GM21423 (cell line): ENCODE measurements at regions not wholly inside any gene's neighbourhood (a gene's known extent, or its start where the extent isn't known, plus 50 kb on each side); places are given as distances from the start of the nearest gene placed in this dataset.

Experiments
- ATAC-seq: cut with Tn5 transposase; IDR thresholded peaks from one replicate; pipeline ENCODE4 v1.9.1; 2021; ENCODE audit warnings: mild to moderate bottlenecking, moderate library complexity; ENCODE audit not compliant: unreplicated experiment

DNA sequence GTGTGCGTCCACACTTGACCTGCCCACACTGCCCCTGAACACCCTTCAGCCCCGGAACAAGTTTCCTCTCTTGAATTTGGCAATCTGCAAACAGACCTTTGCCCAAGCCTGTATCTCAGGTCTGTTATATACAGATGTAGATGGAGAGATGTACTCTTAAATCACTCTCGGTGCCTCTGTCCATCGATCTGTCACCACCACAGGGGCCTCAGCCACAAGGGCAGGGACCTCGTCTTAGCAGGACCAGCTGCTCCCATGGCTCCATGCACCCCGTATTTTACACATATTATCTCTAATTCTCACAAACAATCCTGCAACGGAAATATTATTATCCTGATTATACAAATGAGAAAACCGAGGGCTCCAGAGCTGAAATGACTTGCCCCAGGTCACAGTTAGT, 313.4 kb downstream of the BCL11B start:
- no peak for ATAC-seq

DNA sequence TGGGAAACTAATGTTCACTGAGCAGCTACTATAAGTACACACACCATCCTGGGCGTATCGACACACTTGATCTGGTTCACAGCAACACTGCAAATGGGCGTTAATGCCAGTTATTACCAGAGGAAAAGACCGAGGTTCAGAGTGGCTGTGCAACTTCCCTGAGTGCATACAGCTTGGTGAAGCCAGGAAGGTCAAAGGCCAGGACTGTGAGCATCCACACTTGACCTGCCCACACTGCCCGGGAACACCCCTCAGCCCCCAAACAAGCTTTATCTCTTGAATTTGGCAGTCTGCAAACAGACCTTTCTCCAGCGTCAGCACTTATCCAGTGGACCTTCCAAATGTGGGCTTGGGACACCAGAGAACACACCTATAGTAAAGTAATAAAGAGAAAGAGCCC, 312.6 kb downstream of the BCL11B start:
- no peak for ATAC-seq

DNA sequence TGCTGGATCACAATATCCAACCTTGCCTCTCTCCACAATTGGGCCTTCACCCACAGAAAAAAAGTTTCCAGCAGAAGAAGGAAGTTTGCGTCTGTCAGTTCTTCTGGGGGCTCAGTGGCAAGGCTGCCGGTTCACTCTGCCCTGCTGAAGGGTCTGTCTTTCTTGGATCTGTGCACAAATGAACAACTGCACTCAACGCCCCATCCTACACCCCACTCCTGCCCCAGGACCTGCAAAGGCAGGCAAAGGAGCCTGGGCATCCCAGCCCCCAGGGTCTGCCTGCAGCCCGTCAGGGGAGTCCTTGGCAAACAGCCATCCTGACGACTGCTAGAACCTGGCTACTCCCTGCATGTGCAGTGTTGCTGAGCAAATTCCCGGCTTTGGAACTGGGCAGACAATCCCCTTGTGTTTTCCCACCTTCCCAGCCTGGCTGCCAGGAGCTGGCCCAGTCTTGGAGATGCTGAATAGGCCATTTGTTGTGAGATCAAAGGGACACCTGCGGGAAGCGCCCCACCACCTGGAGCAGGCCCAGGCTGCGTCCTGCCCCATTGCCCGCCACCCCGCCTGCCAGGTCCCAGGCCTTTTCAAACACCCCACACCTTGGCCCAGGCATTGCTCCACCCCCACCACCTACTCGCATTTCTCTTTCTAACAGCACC, 311.9 kb downstream of the BCL11B start:
- no peak for ATAC-seq

DNA sequence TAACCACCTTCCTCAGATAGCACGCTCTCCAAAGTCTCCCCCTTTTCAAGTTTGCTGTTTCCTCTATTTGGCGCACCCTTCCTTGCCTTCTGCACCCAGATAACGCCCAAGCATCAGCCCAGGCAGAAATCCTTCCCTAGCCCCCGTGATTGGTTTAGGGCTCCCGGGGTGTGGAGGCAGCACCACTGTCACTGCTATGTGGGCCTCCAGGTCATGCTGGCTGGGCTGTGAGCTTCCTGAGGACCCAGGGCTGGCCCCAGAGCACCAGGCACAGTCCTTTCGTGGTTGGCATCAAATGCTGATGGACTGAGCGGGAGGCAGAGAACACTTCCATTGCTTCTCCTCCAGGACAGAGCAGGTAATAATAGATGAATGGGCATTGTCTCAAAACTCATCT, 311.4 kb downstream of the BCL11B start:
- ATAC-seq: no peak

DNA sequence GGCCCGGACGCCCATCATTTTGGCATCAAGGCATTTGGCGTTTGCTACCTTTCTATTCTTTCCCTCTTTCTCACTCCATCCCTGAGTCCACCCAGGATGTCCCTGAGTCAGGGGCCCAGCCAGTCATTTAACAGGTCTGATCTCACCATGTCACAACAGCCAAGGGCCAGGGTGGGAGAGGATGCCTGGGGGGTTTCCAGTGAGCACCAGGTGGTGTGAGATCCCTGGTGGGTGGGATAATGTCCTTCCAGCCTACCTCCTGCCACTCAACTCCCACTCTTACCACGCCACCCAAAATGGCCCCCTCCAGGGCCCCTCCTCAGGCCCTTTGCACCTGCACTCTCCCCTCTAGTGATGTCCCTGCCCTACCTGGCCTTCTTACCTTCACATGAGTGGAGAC, 310.8 kb downstream of the BCL11B start:
- ATAC-seq: no peak

DNA sequence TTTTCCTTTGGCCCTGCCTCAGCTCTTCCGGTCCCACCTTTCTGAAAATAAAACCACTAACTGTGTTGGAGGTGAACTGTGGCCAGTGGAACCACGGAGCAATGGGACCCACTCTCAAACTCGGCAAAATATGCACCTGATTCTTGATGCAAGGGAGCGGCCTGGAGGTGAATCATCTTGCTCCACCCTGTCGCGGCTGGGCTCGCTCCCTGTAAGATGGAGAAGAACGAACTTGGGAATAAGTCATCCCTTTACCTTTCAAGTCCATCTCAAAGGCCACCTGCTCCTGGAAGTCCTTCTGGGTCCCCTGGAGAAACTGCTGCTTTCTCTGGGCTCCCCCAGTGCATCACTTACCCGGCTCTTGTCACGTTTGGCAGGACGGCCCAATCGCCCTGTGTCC, 309.9 kb downstream of the BCL11B start:
- no peak for ATAC-seq

DNA sequence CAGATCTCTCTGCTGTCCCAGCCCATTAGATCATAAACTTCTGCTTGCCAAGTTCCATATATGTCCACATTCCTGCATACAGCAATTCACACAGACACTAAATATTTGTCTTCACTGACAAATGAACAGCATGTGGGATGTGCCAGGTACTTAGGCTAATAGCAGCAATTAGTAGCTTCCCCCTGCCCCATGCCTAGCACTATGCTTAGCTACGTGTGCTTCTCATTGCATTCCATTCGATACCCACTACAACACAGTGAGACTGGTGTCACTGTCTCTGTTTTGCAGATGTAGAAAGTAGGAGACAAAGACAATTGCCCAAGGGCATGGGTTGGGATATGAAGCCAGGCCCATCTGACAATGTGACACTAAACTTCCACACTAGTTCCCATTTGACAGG, 308.4 kb downstream of the BCL11B start:
- ATAC-seq: no peak

DNA sequence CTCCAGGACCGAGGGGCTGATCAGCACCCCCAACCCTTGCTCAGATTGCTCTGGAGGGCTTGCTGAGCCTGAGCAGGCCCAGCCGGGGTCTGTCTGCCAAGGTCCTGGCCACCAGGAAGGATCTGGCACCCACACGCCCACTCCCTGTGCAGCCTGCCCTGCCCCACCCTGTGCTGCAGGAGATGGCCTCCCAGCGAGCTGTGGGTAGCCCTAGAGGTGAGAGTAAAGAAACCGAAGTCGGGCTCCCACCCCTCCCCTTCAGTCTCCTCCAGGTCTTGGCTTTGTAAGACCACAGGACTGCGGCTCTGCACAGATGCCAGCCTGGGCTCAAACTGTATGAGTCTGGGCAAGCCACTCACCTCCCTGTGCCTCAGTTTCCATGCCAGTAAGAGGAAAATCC, 307.8 kb downstream of the BCL11B start:
- ATAC-seq: no peak

DNA sequence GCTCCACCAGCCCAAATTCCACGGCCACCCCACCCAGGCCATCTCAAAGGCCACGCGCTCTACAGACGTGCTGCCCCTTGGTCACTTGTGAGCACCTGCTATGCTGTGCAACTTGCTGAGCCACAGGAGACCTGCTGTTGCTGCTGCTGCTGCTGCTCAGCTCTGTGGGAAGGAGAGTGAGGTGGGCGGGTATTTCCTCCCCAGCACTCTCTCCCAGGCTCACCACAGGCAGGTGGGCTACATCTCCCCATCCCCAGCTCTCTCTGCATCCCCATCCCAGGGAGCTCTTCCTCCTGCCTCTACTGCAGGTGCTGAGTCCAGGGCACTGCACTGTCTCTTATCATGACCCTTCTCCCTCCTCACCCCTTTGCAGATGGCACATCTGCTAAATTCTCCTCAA, 306.9 kb downstream of the BCL11B start:
- no peak for ATAC-seq

DNA sequence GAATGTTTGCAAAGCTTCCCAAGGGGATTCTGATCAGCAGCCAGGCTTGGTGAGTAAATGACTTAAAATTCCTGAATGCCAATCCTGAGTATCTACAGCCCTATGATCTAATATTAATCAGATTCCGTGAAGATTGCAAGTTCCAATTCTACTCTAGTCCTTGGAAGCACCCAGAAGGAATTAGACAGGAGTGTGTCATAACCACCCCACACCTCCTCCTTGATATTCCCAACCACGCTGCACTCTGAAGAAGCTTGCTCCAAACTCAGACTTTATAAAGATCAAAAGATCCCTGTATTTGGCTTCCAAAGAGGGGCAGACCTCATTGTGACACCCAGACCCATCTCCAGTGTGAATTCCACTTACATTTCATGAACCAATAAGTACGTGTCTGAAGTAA, 306.0 kb downstream of the BCL11B start:
- no peak for ATAC-seq

DNA sequence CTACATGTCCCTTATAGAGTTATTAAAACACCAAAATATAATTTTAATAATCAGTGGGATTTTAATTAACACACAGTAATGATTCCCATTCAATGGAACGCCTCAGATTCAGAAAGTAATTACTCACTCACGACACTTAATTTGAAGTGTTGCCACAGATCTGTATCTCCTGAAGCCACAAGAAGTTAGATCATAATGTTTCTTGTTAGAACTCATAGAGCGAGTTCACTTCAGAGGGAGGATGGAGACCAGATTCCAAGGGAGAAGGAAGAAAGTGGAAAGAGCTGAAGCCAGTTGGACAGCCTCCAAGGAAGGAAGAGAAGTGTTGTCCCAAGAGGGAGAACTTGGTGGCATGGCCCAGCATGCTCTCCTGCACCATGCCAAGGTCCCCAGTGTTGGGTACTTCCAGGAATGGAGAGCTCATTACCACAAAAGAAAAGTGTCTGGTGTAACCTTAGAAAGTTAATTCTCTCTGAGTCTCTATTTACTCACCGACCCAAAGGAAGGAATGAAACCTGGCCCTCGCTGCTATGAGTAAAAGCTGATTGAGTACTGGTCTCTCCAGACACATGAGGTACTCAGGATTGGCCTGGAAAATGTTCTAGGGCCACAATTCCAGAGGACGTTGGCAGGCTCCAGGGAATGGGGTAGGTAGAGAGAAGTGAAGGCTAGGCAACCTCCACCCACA, 305.4 kb downstream of the BCL11B start:
- no peak for ATAC-seq

DNA sequence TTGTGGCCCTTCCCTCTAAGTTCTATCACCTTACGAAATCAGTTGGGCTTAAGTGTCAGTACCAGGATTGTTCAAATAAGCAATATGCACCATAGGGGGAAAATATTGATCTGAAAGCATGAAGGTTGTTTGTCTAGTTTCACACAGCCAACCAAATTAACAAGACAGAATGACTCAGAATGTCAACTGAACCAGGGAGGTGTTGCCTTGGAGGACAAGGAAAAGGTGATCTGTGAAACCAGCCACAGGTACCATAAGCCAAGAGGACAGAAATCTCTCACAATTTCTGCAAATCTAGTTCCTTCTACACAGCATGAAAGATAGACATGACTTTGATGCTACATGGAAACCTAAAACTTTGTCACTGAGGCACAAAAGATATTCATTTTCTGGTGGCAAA, 297.9 kb downstream of the BCL11B start:
- ATAC-seq: no peak

DNA sequence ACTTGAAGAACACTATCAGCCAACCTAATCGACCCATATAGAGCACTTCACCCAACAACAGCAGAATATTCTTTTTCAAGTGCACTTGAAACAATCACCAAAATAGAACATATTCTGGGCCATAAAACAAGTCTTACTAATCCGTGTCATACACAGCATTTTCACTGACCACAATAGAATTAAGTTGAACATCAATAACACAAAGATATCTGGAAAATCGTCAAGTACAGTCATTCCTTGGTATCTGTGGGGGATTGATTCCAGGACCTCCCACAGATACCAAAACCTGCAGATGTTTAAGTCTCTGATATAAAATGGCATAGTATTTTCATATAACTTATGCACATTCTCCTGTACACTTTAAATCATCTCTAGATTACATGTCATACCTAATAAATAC, 295.7 kb downstream of the BCL11B start:
- no peak for ATAC-seq

DNA sequence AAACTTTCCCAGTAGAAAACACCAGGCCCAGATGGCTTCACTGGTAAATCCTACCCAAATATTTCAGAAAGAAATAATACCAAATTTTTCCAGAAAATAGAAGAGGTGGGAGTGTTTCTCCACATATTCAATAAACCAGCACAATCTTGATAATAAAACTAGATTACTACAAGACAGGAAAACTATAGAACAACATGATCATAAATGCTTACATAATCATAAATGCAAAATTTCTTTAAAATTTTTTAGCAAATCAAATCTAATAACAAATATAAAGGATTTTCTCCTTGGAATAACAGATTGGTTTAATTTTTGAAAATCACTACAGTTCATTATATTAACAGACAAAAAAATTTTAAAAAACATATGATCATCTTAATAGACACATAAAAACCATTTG, 294.5 kb downstream of the BCL11B start:
- no peak for ATAC-seq

DNA sequence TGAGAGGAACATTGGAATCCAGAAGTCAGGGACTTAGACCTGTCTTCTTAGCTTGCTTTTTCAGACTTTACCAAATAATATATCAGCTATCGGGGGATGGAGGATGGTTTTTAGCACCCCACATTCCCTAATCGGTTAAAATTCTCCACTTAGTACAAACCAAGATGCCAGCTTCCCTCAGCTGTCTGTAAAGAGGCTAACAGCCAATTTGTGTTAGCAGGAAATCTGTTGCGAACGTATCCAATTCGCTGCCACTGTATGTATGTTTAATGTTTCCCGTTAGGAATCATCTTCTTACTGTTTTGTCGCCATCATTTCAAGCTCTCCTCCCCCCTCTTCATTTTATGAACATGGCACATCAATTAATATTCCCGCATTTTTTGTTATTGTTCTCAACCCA, 289.0 kb downstream of the BCL11B start:
- no peak for ATAC-seq

DNA sequence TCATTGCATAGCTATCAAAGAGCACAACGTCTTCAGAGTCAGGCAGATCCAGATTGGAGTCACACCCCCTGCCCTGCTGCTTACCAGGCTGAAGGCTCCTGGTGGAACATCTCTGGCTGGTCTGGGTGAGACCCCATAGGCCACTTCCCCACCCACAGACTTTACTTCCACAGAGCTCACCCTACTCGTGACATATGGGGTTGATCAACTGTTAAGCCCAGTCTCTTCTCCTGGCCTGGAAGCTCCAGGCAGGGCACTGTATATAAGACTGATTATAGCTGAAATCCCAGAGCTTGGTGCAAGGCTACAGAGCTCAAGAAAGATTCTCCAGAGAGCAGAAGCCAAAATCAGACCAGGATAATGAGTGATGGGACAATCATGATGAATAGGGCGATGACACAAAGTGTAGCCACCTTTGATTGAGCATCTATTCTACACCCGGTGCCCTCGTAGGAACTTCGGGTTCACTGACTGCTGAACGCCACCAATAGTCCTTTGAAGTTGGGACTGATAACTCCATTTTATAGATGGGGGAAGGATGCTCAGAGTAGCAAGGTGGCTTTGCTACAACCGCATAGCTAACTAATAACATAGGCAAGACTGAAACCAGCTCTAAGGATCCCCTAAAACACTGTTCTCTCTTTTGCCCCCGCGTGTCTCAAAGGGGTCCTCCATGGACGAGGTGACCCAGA, 287.8 kb downstream of the BCL11B start:
- ATAC-seq: no peak

DNA sequence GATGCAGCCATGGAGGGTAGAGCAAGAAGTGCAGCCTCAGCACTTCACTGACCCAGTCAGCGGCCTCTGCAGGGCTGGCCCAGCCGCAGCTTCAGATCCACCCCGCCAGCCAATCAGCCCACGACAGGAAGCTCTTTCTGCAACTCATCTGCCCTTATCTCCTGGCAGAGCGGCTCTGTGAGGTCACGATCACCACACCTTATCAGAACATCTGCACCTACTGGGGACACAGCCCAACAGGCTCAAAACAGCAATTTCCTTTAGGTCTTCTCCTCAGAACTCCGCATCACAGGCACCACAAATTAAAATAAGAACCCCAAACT, 287.3 kb downstream of the BCL11B start:
- ATAC-seq: no peak

DNA sequence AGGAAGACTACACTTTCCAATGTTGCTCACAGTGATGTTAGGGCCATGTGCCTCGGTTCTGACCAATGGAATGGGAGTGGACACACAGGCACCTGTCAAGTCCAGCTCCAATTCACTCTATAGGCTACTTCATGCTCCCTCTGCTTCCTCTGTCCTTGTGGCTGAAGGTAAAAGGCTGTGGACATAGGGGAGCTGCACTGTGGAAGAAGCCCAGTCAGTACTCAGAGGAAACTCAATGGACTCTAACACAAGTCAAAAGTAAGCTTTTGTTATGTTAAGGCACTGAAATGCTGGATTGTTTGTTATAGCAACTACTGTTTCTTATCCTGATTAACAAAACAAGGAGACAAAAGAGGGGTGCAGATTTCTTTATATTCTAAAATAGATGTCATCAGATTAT, 278.2 kb downstream of the BCL11B start:
- ATAC-seq: no peak

DNA sequence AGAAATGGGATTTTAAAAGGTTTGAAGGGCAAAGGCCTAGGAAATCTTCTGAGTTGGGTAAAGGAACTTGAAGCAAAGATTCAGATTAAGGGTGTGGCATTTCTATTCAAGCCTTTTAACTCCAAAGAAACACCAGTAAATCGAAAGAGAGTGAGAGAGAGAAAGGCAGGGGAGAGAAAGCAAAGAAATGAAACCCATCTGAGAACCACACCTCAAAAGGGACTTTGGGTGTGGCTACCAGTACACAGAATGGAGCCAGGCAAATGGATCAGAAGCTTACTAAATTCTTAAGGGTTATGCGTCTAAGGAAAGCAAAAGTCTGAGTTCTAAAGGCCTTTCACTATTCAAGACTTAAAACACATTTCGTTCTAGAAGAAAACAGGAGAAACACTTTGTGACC, 277.4 kb downstream of the BCL11B start:
- no peak for ATAC-seq

DNA sequence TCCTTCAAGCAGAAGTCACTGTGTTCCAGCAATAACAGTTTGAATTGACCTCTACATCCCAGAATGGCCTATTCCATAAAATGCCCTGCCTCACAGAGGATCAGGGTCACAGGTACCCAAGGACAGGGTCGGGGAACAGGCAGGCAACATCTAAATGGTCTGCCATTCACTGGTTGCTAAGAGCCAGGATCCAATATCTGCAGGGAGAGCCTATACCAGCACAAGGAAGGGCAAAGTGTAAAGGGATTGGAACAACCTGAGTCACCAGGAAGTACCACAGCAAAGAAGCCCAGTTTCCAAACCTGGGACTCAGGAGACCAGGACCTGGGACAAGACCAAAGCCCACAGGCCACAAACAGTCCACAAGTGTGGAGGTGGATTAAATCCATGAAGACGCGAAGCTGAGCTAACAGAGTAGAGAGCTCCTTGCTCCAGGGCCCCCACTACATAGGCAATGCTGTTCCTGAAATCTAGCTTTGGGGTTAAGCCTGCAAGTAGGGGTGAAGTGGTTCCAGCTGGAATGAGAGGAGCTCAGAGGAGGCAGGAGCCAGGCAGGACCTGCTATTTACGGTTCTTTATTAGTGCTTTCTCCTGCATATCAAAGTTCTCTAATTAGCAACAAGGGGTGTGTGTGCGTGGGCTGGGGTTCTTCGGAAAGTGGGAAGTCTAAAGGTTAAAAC, 274.3 kb downstream of the BCL11B start:
- no peak for ATAC-seq

DNA sequence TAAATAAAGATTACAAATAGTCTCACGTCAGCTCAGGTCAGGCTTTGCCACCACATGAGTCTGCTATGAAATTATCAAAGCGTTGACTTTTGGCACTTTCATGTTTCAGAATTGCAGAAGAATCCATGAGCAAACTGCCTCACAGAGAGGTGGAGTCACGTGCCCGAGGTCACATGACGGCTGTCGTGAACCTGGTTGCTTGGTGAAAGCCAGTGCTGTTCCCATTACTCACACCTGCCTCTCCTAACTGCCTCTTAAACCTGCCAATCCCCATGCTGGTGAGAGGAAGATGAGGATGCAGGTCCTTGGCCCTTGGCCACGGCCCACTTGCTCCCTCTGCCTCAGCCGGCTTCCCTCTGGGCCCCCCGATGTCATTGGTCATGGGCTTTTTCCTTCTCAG, 272.7 kb downstream of the BCL11B start:
- no peak for ATAC-seq

DNA sequence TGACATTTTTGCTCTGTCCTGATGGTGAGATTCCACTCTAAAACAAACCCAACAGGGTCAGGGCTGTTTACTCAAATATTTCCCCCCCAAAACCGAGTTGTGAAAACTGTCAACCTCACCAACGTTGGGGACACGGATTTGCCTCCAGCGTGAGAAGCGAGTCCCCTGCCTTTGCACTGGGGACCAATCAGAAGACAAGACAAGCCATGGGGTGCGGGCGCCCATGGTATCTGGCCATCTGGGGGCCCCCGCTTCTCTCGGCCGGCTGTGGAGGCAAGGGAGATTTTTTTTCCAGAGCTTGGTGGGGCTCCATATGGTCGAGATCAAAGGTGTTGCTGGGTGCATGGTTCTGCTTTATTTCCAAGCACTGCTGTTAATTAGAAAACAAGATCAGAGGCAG, 272.1 kb downstream of the BCL11B start:
- no peak for ATAC-seq
